ENCODE measurements at regions not wholly inside any gene's neighbourhood (a gene's known extent, or its start where the extent isn't known, plus 50 kb on each side); places are given as distances from the start of the nearest gene placed in this dataset.

DNA sequence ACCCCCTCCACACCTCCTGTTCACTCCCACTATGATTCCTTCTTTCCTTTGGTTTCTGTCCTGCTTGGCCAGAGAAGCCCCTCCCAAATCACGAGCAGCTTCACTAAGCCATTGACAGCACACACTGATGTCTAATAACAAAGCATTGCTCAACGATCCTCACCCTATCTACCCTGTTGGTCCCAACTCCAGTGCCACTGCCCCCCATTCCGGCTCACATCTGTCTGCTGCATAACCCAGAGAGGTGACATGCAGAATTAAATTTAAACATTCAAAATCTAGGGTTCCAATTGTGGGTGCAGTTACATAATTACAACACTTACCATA, 236.9 kb downstream of the TTLL7 start:
- Histone ChIP-seq H3K27ac (ENCODE audit: low read depth, low read length) (no peak overlapping the region), H3K4me3 (ENCODE audit: low read depth in 1 of 5, low read length in 5 of 5) (peak overlapping the region; percentile 43 to 63 (median 52)), H3K4me1 (ENCODE audit: control insufficient read depth in 5 of 5, insufficient read depth in 5 of 5, low read length in 5 of 5) (peaks cover 0 to 43% (median 16%) of the 10 kb centered on the region in 5 donors), H3K9ac (ENCODE audit: low read length in 5 of 5) (no peak overlapping the region), H3K27me3 (ENCODE audit: control insufficient read depth in 5 of 5, insufficient read depth in 4 of 5, low read length in 5 of 5) (no peaks in the 10 kb centered on the region), H3K9me3 (ENCODE audit: control insufficient read depth in 5 of 5, low read length in 5 of 5) (no peaks in the 10 kb centered on the region), H3K36me3 (ENCODE audit: control insufficient read depth in 5 of 5, insufficient read depth in 5 of 5, low read length in 5 of 5) (no peaks in the 10 kb centered on the region)

DNA sequence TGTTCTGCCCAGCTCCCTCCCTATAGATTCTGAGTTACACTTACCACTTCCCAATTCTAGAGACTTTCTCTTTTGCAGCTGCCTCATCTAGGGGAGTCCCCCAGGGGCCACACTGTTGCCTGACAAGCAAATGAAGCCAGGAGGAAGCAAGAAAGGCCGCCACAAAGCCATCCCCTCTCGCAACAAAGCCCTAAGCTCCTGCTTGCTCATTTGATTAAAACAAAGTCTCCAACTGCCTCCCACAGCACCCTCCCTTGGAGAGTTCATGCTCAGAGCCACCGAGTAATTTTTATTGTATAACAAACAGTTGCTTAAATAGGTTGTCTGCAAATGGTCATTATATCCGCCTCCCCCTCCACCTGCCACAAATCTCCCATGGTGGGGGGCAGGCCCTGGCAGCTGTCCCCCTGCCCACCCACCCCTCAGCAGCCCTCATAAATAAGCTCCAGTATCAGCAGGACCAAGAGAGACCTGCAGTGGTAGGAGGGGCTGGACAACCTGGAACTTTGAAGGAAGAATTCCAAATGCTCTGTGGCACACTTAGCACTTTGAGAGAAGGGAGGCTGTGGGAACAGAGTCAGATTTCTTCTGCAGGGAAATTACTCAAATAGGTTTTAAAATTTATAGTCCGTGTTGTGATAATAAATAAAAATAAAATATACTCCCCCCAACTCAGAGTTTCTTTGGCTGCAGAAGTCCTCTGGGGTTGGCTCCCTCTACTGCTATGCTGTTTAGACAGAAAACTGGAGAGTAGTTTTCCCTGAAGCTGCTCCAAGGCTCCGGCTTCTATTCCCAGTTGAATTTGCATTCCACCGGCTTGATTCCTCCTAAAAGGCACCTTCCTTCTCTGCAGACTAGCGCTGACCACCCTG, 237.5 kb downstream of the TTLL7 start:
- peak overlapping the region; percentile 43 to 63 (median 52) for H3K4me3 ChIP-seq (ENCODE audit: low read depth in 1 of 5, low read length in 5 of 5)
- H3K27ac ChIP-seq (ENCODE audit: low read depth, low read length), result no peak overlapping the region
- H3K36me3 ChIP-seq (ENCODE audit: control insufficient read depth in 5 of 5, insufficient read depth in 5 of 5, low read length in 5 of 5), result no peaks in the 10 kb centered on the region
- no peak overlapping the region for H3K9ac ChIP-seq (ENCODE audit: low read length in 5 of 5)
- peaks cover 0 to 46% (median 16%) of the 10 kb centered on the region in 5 donors for H3K4me1 ChIP-seq (ENCODE audit: control insufficient read depth in 5 of 5, insufficient read depth in 5 of 5, low read length in 5 of 5)
- H3K27me3 ChIP-seq (ENCODE audit: control insufficient read depth in 5 of 5, insufficient read depth in 4 of 5, low read length in 5 of 5), result no peaks in the 10 kb centered on the region
- H3K9me3 ChIP-seq (ENCODE audit: control insufficient read depth in 5 of 5, low read length in 5 of 5), result no peaks in the 10 kb centered on the region

DNA sequence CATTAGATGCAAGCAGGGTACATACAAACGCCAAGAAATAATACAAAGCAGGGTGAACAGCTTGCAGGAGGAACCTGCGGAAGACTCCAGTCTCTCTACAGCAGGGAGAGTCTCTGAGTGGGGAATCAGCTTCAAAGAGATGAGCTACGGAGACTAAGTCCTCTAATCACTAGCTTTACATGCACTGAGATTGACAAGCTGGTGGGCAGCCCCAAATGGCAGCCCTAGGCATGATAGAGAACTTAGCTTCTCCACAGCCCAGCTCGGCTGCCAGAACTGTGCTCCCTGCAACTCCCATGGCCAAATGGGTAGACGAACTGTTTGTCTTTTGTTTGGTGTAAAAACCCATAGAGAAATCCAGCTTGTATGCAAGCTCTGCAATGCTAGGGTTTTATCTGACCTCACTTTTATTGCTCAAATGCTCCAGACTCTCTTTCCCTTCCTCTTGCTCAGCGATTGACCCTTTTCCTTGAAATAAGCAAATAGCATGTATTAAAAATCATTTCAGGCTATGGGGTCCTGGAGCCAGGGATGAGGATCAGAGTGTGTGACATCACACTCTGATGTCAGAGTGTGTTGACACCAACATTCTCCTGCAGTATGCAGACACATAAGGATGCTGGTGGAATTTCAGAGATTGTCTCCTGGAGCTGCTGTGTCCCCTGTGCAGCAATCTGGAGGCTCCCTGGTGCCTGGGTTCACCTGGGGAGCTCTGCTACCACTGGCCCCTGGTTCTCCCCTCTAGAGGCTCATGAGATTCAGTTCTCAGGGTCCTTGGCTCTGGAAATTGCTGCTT, 238.5 kb downstream of the TTLL7 start:
- no peaks in the 10 kb centered on the region for H3K27me3 ChIP-seq (ENCODE audit: control insufficient read depth in 5 of 5, insufficient read depth in 4 of 5, low read length in 5 of 5)
- H3K36me3 ChIP-seq (ENCODE audit: control insufficient read depth in 5 of 5, insufficient read depth in 5 of 5, low read length in 5 of 5), result no peaks in the 10 kb centered on the region
- H3K4me3 ChIP-seq (ENCODE audit: low read depth in 1 of 5, low read length in 5 of 5), result no peak overlapping the region
- no peak overlapping the region for H3K9ac ChIP-seq (ENCODE audit: low read length in 5 of 5)
- no peak overlapping the region for H3K27ac ChIP-seq (ENCODE audit: low read depth, low read length)
- H3K9me3 ChIP-seq (ENCODE audit: control insufficient read depth in 5 of 5, low read length in 5 of 5), result no peaks in the 10 kb centered on the region
- peaks cover 0 to 46% (median 16%) of the 10 kb centered on the region in 5 donors for H3K4me1 ChIP-seq (ENCODE audit: control insufficient read depth in 5 of 5, insufficient read depth in 5 of 5, low read length in 5 of 5)

DNA sequence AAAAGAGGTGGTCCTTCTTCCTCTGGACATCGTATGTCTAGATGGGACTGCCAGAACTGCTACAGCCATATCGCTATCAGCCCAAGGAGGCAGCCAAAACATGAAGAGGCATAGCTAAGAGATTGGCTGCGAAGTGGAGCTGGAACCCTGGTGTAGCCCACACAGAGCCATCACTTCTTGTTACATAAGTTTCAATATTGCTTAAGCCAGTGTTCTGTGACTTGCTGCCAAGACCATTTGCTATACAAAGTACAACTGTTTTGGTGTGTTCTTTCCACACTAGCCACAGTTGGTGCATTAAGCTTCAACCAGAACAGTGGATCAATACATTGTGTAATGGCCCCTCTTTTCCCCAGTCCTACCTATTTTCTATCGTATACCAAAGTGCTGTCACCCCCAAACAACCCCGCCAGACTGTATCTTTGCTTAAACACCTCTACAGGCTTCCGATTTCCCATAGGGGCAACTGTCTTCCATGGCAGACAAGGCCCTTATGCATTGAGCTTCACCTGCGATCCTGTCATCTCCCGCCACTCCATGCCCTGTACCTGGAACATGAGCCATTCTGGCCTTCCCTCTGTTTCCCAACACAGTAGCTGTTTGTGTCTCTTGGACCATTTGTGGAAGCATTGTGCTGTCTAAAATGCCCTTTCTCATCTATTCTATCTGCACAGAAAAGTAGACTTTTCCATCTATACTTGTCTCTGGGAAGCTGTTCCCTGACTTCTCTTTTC, 241.8 kb downstream of the TTLL7 start:
- Histone ChIP-seq H3K4me1 (ENCODE audit: control insufficient read depth in 5 of 5, insufficient read depth in 5 of 5, low read length in 5 of 5) (peaks cover 0 to 32% (median 14%) of the 10 kb centered on the region in 5 donors), H3K27me3 (ENCODE audit: control insufficient read depth in 5 of 5, insufficient read depth in 4 of 5, low read length in 5 of 5) (no peaks in the 10 kb centered on the region), H3K4me3 (ENCODE audit: low read depth in 1 of 5, low read length in 5 of 5) (no peak overlapping the region), H3K9me3 (ENCODE audit: control insufficient read depth in 5 of 5, low read length in 5 of 5) (no peaks in the 10 kb centered on the region), H3K27ac (ENCODE audit: low read depth, low read length) (no peak overlapping the region), H3K9ac (ENCODE audit: low read length in 5 of 5) (no peak overlapping the region), H3K36me3 (ENCODE audit: control insufficient read depth in 5 of 5, insufficient read depth in 5 of 5, low read length in 5 of 5) (no peaks in the 10 kb centered on the region)

DNA sequence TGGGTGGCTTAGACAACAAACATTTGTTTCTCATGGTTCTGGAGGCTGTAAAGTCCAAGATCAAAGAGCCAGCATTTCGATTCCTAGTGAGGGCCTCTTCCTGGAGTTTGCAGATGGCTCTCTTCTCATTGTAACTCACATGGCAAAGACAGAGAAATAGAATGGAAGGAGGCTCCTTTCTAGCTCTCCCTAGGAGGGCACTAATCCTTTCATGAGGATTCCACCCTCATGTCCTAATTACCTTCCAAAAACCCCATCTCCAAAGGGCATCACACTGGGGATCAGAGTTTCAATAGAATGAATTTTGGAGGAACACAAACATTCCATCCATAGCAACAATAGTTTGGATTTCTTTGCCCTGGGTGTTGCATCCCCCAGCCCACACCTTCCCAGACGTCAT, 247.3 kb downstream of the TTLL7 start:
- H3K27ac ChIP-seq (ENCODE audit: low read depth, low read length), result no peak overlapping the region
- no peaks in the 10 kb centered on the region for H3K27me3 ChIP-seq (ENCODE audit: control insufficient read depth in 5 of 5, insufficient read depth in 4 of 5, low read length in 5 of 5)
- H3K9ac ChIP-seq (ENCODE audit: low read length in 5 of 5), result no peak overlapping the region
- H3K9me3 ChIP-seq (ENCODE audit: control insufficient read depth in 5 of 5, low read length in 5 of 5), result no peaks in the 10 kb centered on the region
- no peaks in the 10 kb centered on the region for H3K36me3 ChIP-seq (ENCODE audit: control insufficient read depth in 5 of 5, insufficient read depth in 5 of 5, low read length in 5 of 5)
- H3K4me1 ChIP-seq (ENCODE audit: control insufficient read depth in 5 of 5, insufficient read depth in 5 of 5, low read length in 5 of 5), result peaks cover 0 to under 1% (median 0%) of the 10 kb centered on the region in 5 donors
- H3K4me3 ChIP-seq (ENCODE audit: low read depth in 1 of 5, low read length in 5 of 5), result no peak overlapping the region

DNA sequence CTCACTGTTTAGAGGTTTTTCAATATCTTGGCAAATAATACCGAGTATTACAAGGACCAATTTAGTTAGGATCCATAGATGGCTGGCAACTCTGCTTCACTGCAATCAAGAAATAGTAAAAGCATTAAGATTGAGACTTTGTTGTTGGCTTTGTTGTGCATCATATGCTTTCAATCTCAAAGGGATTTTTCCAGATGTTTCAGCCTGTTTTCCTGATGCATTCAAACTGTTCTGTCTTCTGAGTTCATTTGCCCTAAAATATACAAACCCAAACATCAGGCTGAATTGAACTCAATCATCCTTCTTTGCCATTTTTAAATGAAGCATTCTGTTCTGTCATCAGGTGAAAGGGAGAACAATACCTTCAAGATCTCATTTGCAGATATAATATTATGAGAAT, 248.7 kb downstream of the TTLL7 start:
- Histone ChIP-seq H3K27ac (ENCODE audit: low read depth, low read length) (no peak overlapping the region), H3K4me1 (ENCODE audit: control insufficient read depth in 5 of 5, insufficient read depth in 5 of 5, low read length in 5 of 5) (no peaks in the 10 kb centered on the region), H3K4me3 (ENCODE audit: low read depth in 1 of 5, low read length in 5 of 5) (no peak overlapping the region), H3K36me3 (ENCODE audit: control insufficient read depth in 5 of 5, insufficient read depth in 5 of 5, low read length in 5 of 5) (no peaks in the 10 kb centered on the region), H3K9ac (ENCODE audit: low read length in 5 of 5) (no peak overlapping the region), H3K27me3 (ENCODE audit: control insufficient read depth in 5 of 5, insufficient read depth in 4 of 5, low read length in 5 of 5) (no peaks in the 10 kb centered on the region), H3K9me3 (ENCODE audit: control insufficient read depth in 5 of 5, low read length in 5 of 5) (no peaks in the 10 kb centered on the region)

DNA sequence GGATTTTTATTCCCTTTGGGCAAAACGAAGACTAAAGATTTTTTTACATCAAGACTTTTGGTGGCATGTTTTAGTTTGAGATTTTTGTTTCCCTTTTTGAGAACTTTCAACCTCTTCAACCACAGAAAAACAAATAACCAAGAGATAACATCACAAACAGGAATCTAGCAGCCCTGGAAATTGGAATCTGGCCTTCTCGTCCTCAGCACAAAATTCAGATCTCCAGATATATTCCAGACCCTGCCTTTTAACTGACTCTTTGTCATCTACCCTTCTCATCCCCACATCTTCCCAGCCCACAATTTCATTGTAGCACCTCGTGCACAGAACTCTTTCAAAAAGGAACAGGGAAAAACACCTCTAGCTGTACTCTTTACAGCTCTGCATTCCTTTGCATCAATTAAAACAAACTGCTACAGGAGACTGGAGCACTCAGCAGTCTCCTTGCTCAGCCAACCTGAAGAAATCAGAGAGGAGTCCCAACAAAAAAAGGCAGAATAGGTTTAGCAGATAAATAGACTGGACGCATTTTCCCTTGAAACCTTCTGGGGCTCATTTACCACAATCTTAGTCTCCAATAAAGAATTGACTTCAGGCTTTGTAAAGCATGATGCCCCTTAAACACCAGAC, 251.0 kb downstream of the TTLL7 start:
- no peak overlapping the region for H3K4me3 ChIP-seq (ENCODE audit: low read depth in 1 of 5, low read length in 5 of 5)
- no peaks in the 10 kb centered on the region for H3K27me3 ChIP-seq (ENCODE audit: control insufficient read depth in 5 of 5, insufficient read depth in 4 of 5, low read length in 5 of 5)
- no peaks in the 10 kb centered on the region for H3K9me3 ChIP-seq (ENCODE audit: control insufficient read depth in 5 of 5, low read length in 5 of 5)
- H3K36me3 ChIP-seq (ENCODE audit: control insufficient read depth in 5 of 5, insufficient read depth in 5 of 5, low read length in 5 of 5), result no peaks in the 10 kb centered on the region
- no peak overlapping the region for H3K9ac ChIP-seq (ENCODE audit: low read length in 5 of 5)
- H3K27ac ChIP-seq (ENCODE audit: low read depth, low read length), result no peak overlapping the region
- H3K4me1 ChIP-seq (ENCODE audit: control insufficient read depth in 5 of 5, insufficient read depth in 5 of 5, low read length in 5 of 5), result no peaks in the 10 kb centered on the region

DNA sequence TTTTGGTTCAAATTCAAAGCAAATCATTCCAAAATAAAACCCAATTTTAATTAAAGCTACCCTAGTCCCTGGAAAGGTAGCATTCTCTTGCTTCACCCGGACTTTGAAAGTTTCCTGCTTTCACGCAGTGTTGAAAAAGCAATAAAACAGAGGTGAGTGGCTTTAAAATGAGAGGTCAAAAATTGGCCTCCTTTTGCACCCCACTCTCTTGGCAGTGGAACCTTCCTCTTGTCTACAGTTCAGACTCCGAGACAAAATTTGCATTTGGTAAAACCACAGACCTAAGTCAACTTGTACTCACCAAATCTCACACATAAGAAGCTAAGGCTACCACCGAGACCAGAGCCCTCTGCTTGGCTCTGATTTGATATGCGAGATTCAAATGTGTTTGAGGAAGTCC, 252.7 kb downstream of the TTLL7 start:
- H3K9ac ChIP-seq (ENCODE audit: low read length in 5 of 5), result no peak overlapping the region
- no peak overlapping the region for H3K27ac ChIP-seq (ENCODE audit: low read depth, low read length)
- H3K9me3 ChIP-seq (ENCODE audit: control insufficient read depth in 5 of 5, low read length in 5 of 5), result no peaks in the 10 kb centered on the region
- H3K4me1 ChIP-seq (ENCODE audit: control insufficient read depth in 5 of 5, insufficient read depth in 5 of 5, low read length in 5 of 5), result no peaks in the 10 kb centered on the region
- H3K27me3 ChIP-seq (ENCODE audit: control insufficient read depth in 5 of 5, insufficient read depth in 4 of 5, low read length in 5 of 5), result no peaks in the 10 kb centered on the region
- no peak overlapping the region for H3K4me3 ChIP-seq (ENCODE audit: low read depth in 1 of 5, low read length in 5 of 5)
- H3K36me3 ChIP-seq (ENCODE audit: control insufficient read depth in 5 of 5, insufficient read depth in 5 of 5, low read length in 5 of 5), result no peaks in the 10 kb centered on the region

DNA sequence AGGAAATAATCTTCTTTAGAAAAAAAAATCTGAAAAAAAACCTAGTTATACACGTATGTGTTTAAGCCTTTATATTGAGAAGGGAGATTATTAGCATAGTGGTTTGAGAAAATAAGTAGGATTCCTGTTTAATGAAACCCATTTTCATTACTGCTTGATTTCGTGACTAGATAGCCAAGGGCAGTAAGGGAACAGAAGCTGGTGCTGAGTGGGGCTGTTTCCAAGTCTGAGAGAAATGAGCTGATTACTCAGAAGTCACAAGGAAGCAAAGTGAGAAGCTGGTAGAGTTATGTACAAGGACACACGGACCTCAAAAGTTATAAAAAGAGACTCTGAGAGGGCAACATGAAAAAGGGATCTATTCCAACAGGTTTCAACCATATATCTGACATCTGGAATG, 256.5 kb downstream of the TTLL7 start:
- Histone ChIP-seq H3K27ac (ENCODE audit: low read depth, low read length) (no peak overlapping the region), H3K9ac (ENCODE audit: low read length in 5 of 5) (no peak overlapping the region)

More for the DNA sequence above, 256.5 kb downstream of the TTLL7 start:
- Histone ChIP-seq H3K36me3 (ENCODE audit: control insufficient read depth in 5 of 5, insufficient read depth in 5 of 5, low read length in 5 of 5) (no peaks in the 10 kb centered on the region), H3K4me1 (ENCODE audit: control insufficient read depth in 5 of 5, insufficient read depth in 5 of 5, low read length in 5 of 5) (no peaks in the 10 kb centered on the region), H3K9me3 (ENCODE audit: control insufficient read depth in 5 of 5, low read length in 5 of 5) (no peaks in the 10 kb centered on the region), H3K4me3 (ENCODE audit: low read depth in 1 of 5, low read length in 5 of 5) (no peak overlapping the region), H3K27me3 (ENCODE audit: control insufficient read depth in 5 of 5, insufficient read depth in 4 of 5, low read length in 5 of 5) (no peaks in the 10 kb centered on the region)

All from subcutaneous abdominal adipose tissue (tissue), 5 donors.